ENCODE measurements at regions not wholly inside any gene's neighbourhood (a gene's known extent, or its start where the extent isn't known, plus 50 kb on each side); places are given as distances from the start of the nearest gene placed in this dataset.
"Not testable (repeated sequence)": the region's sequence is repeated elsewhere in the genome, so short reads cannot be mapped to it uniquely, and the experiment has no call there.

GRCh38 chr11:96560727-96561126, 170.9 kb downstream of the JRKL start:
- TF ChIP-seq POLR2AphosphoS5 (IDR thresholded peaks at IDR 0.05; ENCODE audit: control insufficient read depth, insufficient read depth, low read depth, low read length); RBM14 (IDR thresholded peaks at IDR 0.05; ENCODE audit: borderline replicate concordance, insufficient read depth, low read depth, low read length); CREM (IDR thresholded peaks at IDR 0.05; ENCODE audit: low read depth); EP300 (IDR thresholded peaks at IDR 0.05; ENCODE audit: low read length); NFIC (IDR thresholded peaks at IDR 0.05); MCM7 (IDR thresholded peaks at IDR 0.05); ZEB2 (IDR thresholded peaks at IDR 0.05): not testable (repeated sequence)

Measured in K562 (cell line).